HFF-Myc (cell line): ENCODE measurements at regions not wholly inside any gene's neighbourhood (a gene's known extent, or its start where the extent isn't known, plus 50 kb on each side); places are given as distances from the start of the nearest gene placed in this dataset.

Experiments
- DNase-seq: peaks from one replicate; pipeline ENCODE4 v3.0.0-alpha.2; 2011; ENCODE audit warnings: low read depth; ENCODE audit errors: extremely low read depth
- H3K4me3 ChIP-seq: replicated peaks from 2 replicates; pipeline ENCODE4 v1.5.1; 2011; ENCODE audit warnings: low read depth, mild to moderate bottlenecking, control low read depth, low read length
- TF ChIP-seq, protein P1 (sequence below): IDR thresholded peaks from 2 replicates; pipeline ENCODE4 v1.5.1; 2012; ENCODE audit warnings: mild to moderate bottlenecking, low read depth, low read length, control low read depth; ENCODE audit errors: missing control alignments

DNA sequence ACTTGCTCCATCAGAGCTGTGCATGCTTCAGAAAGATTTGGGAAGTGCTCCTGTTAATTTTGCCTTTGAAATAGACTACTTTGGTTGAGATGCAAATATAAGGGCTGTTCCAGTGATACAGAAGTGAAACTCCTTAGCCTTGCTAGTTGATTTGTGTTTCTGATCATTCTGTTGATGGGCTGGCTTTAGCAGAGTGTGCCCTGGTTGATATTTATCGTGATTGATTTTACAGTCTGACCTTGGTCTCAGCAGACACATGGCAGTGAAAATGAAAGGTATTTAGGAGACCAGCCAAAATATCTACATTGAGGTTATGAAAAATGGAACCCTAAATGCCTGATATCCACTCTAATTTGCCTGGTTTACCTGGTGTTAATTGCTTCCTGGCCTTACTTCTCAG lies 122.1 kb upstream of the CEP162 start:
- no peak overlapping the region for H3K4me3 ChIP-seq
- no peak for DNase-seq
- TF ChIP-seq, protein P1, sequence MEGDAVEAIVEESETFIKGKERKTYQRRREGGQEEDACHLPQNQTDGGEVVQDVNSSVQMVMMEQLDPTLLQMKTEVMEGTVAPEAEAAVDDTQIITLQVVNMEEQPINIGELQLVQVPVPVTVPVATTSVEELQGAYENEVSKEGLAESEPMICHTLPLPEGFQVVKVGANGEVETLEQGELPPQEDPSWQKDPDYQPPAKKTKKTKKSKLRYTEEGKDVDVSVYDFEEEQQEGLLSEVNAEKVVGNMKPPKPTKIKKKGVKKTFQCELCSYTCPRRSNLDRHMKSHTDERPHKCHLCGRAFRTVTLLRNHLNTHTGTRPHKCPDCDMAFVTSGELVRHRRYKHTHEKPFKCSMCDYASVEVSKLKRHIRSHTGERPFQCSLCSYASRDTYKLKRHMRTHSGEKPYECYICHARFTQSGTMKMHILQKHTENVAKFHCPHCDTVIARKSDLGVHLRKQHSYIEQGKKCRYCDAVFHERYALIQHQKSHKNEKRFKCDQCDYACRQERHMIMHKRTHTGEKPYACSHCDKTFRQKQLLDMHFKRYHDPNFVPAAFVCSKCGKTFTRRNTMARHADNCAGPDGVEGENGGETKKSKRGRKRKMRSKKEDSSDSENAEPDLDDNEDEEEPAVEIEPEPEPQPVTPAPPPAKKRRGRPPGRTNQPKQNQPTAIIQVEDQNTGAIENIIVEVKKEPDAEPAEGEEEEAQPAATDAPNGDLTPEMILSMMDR = no peak

- DNase-seq = no peak
- no peak overlapping the region for H3K4me3 ChIP-seq
- TF ChIP-seq, protein P1 = no peak
These were observed 121.4 kb upstream of the CEP162 start for GRCh38 chr6:84348801-84349200.

DNA sequence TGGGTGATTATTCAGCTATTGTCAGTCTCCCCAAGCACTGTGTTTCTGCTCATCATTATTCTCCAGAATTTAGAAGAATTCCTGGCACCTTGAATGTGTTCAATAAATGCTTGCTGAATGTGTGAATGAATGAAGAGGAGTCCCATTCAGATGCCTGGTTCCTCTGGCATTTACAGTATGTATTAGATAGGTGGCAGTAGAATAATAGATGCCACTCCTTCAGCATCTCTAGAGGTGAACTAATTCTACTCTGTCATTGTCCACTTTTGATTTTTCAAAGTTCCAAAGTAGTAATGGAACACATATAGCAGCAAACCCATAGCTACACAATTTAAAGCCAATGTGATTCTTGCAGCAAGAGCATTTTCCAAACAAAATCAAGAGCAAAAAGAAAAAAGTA lies 118.9 kb upstream of the CEP162 start:
- no peak overlapping the region for H3K4me3 ChIP-seq
- TF ChIP-seq, protein P1 = peak; percentile 25
- DNase-seq = no peak

GRCh38 chr6:84344005-84344404 lies 116.6 kb upstream of the CEP162 start:
- H3K4me3 ChIP-seq = no peak overlapping the region

DNA sequence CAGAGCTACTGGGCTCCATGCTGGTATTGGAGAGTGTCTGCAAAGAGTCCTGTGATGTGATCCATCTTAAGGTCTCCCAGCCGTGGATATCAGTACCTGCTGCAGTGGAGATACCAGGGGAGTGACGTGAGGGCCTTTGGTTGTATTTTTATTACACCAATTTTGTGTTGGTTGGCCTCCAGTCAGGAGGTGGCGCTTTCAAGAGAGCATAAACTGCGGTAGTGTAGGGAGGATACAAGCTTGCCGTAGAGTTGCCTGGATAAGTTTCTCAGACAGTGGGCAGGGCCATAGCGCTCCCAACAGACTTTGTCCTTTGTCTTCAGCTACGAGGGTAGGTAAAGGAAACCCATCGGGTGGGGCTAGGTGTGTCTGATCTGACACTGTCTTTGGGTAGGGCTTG lies 113.0 kb upstream of the CEP162 start:
- no peak for DNase-seq
- TF ChIP-seq, protein P1 = no peak
- no peak overlapping the region for H3K4me3 ChIP-seq

More at GRCh38 chr6:84344005-84344404, 116.6 kb upstream of the CEP162 start:
- TF ChIP-seq, protein P1 = no peak
- DNase-seq = no peak

GRCh38 chr6:84333842-84334241 lies 106.4 kb upstream of the CEP162 start:
- TF ChIP-seq, protein P1 = no peak
- no peak for DNase-seq
- no peak overlapping the region for H3K4me3 ChIP-seq

DNA sequence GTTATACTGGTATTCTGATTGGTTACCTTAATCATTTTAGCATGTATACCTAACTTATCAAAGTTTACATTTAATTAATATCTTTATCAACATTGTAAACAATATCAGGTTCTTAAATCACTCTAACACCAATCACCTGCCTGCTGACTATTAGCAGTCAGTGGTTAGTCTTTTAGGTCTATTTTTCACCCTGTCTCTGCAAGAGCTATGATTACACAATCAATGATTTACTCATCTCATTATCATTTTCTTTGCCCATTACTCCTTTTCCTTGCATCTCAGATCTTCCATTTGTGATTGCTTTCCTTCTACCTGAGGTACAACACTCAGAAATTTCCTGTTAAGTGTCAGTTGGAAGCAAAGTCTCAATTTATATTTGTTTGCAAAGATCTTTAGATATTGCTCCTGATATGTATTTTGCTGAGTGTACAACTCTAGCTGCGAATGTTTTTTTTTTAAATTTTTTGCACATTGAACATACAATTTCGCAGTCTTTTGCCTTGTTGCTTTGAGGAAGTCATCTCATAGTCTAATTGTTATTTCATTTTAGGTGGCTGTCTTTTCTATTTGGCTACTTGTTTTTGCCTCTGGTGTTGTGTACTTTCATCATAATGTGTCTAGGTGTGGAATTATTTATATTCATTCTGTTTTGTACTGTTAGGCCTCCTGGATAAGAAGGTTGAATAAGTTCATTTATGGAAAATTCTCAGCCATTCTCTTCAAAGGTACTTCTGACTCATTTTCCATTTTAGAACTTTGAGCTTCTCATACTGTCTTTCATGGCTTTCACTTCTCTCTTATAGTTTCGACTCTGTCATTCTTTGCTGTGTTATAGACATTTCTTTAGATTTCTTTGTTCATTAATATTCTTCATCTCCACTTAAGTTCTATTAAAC lies 104.9 kb upstream of the CEP162 start:
- TF ChIP-seq, protein P1 = no peak
- DNase-seq = no peak
- no peak overlapping the region for H3K4me3 ChIP-seq
